Spleen (tissue), 11 donors: ENCODE measurements at regions not wholly inside any gene's neighbourhood (a gene's known extent, or its start where the extent isn't known, plus 50 kb on each side); places are given as distances from the start of the nearest gene placed in this dataset.
"Not testable (repeated sequence)": the region's sequence is repeated elsewhere in the genome, so short reads cannot be mapped to it uniquely, and the experiment has no call there.

Experiments
- DNase-seq: peaks from one replicate; pipeline ENCODE4 v3.0.0-alpha.2; 2020
- H3K27ac ChIP-seq, 8 donors: fragments of 200-600 bp; sonication (generic) in 7 of 8; 1 replicate in 4 of 8; 2 replicates in 4 of 8; pipeline versions ENCODE4 v1.5.0 to v1.8.0; 2016 to 2021; ENCODE audit warnings: inconsistent platforms in 4 of 8, mild to moderate bottlenecking in 4 of 8, moderate library complexity in 1 of 8
- H3K27me3 ChIP-seq, 7 donors: fragments of 200-600 bp; sonication (generic) in 6 of 7; replicated peaks in 1 of 7; 1 replicate in 4 of 7; 2 replicates in 3 of 7; pipeline versions ENCODE4 v1.5.0 to v1.8.0; 2016 to 2021; ENCODE audit warnings: inconsistent platforms in 3 of 7, mild to moderate bottlenecking in 1 of 7
- H3K36me3 ChIP-seq, 6 donors: fragments of 200-600 bp; sonication (generic) in 5 of 6; 1 replicate in 4 of 6; 2 replicates in 2 of 6; pipeline versions ENCODE4 v1.5.0 to v1.8.0; 2016 to 2021; ENCODE audit warnings: inconsistent platforms in 2 of 6
- H3K4me1 ChIP-seq, 6 donors: fragments of 200-600 bp; sonication (generic) in 5 of 6; 1 replicate in 3 of 6; 2 replicates in 3 of 6; pipeline versions ENCODE4 v1.5.0 to v1.8.0; 2016 to 2021; ENCODE audit warnings: inconsistent platforms in 3 of 6
- H3K4me3 ChIP-seq, 8 donors: fragments of 200-600 bp; sonication (generic) in 7 of 8; 1 replicate in 4 of 8; 2 replicates in 4 of 8; pipeline versions ENCODE4 v1.5.0 to v1.8.0; 2016 to 2021; ENCODE audit warnings: inconsistent platforms in 4 of 8, mild to moderate bottlenecking in 4 of 8, moderate library complexity in 2 of 8
- H3K9me3 ChIP-seq, 8 donors: fragments of 200-600 bp; sonication (generic) in 7 of 8; 1 replicate in 4 of 8; 2 replicates in 4 of 8; pipeline versions ENCODE4 v1.5.0 to v1.8.0; 2016 to 2021; ENCODE audit warnings: inconsistent platforms in 4 of 8
- POLR2A ChIP-seq, 3 donors: fragments of 450-650 bp; IDR thresholded peaks; one replicate each; pipeline ENCODE4 v1.5.1; 2017; ENCODE audit warnings: antibody characterized with exemption in 3 of 3, mild to moderate bottlenecking in 1 of 3
- POLR2AphosphoS5 ChIP-seq, 3 donors: sonication (generic); formaldehyde crosslinking; IDR thresholded peaks; one replicate each; pipeline ENCODE4 v1.5.1; 2017; ENCODE audit warnings: antibody characterized with exemption in 3 of 3
- WGBS, 5 donors: extraction: QIAGEN DNeasy Blood & Tissue Kit in 3 of 5; methylation state at CpG; one replicate each; pipeline versions ENCODE4 v1.1.5 to v1.1.7; 2013 to 2018; 5-methylcytosine and 5-hydroxymethylcytosine counted together
- intact Hi-C: fragments of 100-400 bp; cut with DNase I; formaldehyde crosslinking; loops from one replicate; pipeline ENCODE4 v1.15.0; 2023; ENCODE audit warnings: low total_unique reads
- TF ChIP-seq, protein P1 (sequence below), 11 experiments: fragments of 200-600 bp in 7 of 11; fragments of 450-650 bp in 4 of 11; sonication (generic) in 4 of 11; IDR thresholded peaks in 8 of 11; conservative IDR thresholded peaks in 3 of 11; 1 replicate in 7 of 11; 2 replicates in 4 of 11; pipeline versions ENCODE4 v1.4.0 to v1.8.0; 2016 to 2021; ENCODE audit warnings: antibody characterized with exemption in 11 of 11, inconsistent platforms in 4 of 11, mild to moderate bottlenecking in 1 of 11
- donor health status: healthy with polysubstance abuse.
- donor health status: DM: no; HTN: no; CAD: no; lungs with moderate emphysema.
- donor health status: DM: no; HTN: no; CAD: no.
- donor health status: Bipolar disorder and iron deficiency.
- donor health status: healthy.
- donor health status: DM: no; HTN: no; CAD: no.
- donor health status: DM: yes; HTN: yes; CAD: no.

DNA sequence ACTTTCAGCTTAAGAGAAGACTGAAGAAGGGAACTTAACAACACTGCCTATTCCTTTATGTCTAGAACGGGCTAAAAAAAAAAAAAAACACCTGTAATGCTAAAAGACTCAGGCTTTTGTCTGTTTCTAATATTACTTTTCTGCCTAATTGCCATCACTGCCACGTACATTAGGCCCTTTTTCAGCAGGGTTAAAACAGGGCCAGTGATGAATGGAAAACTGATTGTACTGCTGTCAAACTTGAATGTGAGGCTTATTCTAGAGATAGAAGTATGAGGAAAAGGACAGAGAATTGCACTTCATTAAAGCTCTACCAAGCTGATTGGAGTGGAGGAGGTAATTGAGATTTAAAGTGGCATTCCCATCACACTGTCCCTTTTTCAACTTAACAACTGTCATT, 535.8 kb downstream of the PRKD1 start:
- WGBS, 5 donors, result 47 to 65% (median 53%) methylated on average over 2 of the region's 2 CpGs
- no peak overlapping the region for H3K4me3 ChIP-seq
- intact Hi-C loops, result no loop called here
- TF ChIP-seq POLR2A (IDR thresholded peaks at IDR 0.05) (no peak), POLR2AphosphoS5 (IDR thresholded peaks at IDR 0.05) (no peak)
- TF ChIP-seq, protein P1, sequence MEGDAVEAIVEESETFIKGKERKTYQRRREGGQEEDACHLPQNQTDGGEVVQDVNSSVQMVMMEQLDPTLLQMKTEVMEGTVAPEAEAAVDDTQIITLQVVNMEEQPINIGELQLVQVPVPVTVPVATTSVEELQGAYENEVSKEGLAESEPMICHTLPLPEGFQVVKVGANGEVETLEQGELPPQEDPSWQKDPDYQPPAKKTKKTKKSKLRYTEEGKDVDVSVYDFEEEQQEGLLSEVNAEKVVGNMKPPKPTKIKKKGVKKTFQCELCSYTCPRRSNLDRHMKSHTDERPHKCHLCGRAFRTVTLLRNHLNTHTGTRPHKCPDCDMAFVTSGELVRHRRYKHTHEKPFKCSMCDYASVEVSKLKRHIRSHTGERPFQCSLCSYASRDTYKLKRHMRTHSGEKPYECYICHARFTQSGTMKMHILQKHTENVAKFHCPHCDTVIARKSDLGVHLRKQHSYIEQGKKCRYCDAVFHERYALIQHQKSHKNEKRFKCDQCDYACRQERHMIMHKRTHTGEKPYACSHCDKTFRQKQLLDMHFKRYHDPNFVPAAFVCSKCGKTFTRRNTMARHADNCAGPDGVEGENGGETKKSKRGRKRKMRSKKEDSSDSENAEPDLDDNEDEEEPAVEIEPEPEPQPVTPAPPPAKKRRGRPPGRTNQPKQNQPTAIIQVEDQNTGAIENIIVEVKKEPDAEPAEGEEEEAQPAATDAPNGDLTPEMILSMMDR (IDR thresholded peaks at IDR 0.05 in 8 of 11, conservative IDR thresholded peaks at IDR 0.05 in 3 of 11), result no peak
- no peaks in the 10 kb centered on the region for H3K27me3 ChIP-seq
- H3K27ac ChIP-seq, result no peak overlapping the region
- H3K4me1 ChIP-seq, result no peaks in the 10 kb centered on the region
- H3K9me3 ChIP-seq, result no peaks in the 10 kb centered on the region
- no peaks in the 10 kb centered on the region for H3K36me3 ChIP-seq
- DNase-seq, result no peak

DNA sequence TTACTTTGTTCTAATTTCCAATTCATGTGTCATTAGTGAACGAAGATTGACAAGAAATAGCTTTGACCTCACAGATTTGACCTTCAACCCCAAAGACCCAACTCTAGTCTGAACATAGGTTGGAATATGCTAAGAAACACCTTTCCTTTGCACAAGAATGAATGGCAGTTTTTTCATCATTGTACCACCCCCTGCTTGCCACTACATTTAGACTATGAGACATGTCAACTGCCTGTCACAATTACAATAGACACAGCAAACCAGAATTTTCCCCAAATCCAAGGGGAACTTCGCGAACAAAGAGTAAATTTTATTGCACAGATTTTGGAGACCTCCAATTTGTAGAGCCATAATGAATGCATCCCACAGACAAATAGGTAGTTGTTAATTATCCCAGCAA, 535.4 kb downstream of the PRKD1 start:
- no peaks in the 10 kb centered on the region for H3K4me1 ChIP-seq
- WGBS, 5 donors, result 77 to 89% (median 86%) methylated on average over 3 of the region's 3 CpGs
- intact Hi-C loops, result no loop called here
- TF ChIP-seq POLR2A (IDR thresholded peaks at IDR 0.05) (no peak), POLR2AphosphoS5 (IDR thresholded peaks at IDR 0.05) (no peak)
- TF ChIP-seq, protein P1 (IDR thresholded peaks at IDR 0.05 in 8 of 11, conservative IDR thresholded peaks at IDR 0.05 in 3 of 11), result no peak
- H3K27me3 ChIP-seq, result no peaks in the 10 kb centered on the region
- no peaks in the 10 kb centered on the region for H3K9me3 ChIP-seq
- H3K27ac ChIP-seq, result no peak overlapping the region
- DNase-seq, result no peak
- no peaks in the 10 kb centered on the region for H3K36me3 ChIP-seq
- no peak overlapping the region for H3K4me3 ChIP-seq

DNA sequence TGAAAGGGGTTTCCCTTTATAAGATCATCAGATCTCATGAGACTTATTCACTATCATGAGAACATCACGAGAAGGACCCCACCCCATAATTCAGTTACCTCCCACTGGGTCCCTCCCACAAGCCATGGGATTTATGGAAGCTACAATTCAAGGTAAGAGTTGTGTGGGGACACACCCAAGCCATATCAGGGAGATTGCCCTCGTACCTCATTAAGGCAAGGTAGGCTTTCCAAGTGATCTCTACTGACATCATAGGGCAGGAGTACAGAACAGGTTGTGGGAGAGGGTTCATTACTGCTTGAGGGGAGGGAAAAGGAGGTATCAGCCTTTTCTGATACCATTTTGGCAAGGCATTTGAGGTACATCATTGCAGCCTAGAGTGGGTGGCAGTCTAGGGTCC, 524.6 kb downstream of the PRKD1 start:
- intact Hi-C loops, result no loop called here
- H3K9me3 ChIP-seq, result peaks cover 0 to 41% (median 21%) of the 10 kb centered on the region in 8 donors
- no peak for DNase-seq
- H3K27me3 ChIP-seq, result no peaks in the 10 kb centered on the region
- H3K4me3 ChIP-seq, result no peak overlapping the region
- no peak overlapping the region for H3K27ac ChIP-seq
- no peaks in the 10 kb centered on the region for H3K36me3 ChIP-seq
- TF ChIP-seq POLR2A (IDR thresholded peaks at IDR 0.05) (no peak), POLR2AphosphoS5 (IDR thresholded peaks at IDR 0.05) (no peak)
- TF ChIP-seq, protein P1 (IDR thresholded peaks at IDR 0.05 in 8 of 11, conservative IDR thresholded peaks at IDR 0.05 in 3 of 11), result no peak
- WGBS, 5 donors, result 56 to 80% (median 67%) methylated on average over 2 of the region's 2 CpGs
- H3K4me1 ChIP-seq, result no peaks in the 10 kb centered on the region

DNA sequence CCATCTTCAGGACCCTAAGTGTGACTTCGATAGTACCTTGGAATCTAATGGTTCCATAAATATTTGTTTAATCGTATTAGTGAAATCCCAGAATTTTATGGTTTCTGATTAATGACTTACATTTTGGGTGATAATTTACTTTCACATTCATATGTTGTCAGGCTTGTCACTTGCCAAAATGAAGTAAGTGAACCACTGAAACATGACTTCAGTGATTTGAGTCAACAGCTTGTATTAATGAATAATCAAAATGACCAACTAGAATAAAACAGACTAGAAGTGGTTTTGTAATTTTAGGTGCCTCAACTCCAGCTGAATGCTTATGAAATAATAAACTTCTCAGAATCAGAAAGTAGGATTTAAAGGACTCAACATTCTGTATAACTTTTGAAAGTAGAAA, 517.1 kb downstream of the PRKD1 start:
- DNase-seq, result no peak
- peaks cover 0 to 38% (median 27%) of the 10 kb centered on the region in 8 donors for H3K9me3 ChIP-seq
- H3K36me3 ChIP-seq, result no peaks in the 10 kb centered on the region
- H3K27me3 ChIP-seq, result no peaks in the 10 kb centered on the region
- TF ChIP-seq POLR2AphosphoS5 (IDR thresholded peaks at IDR 0.05) (no peak), POLR2A (IDR thresholded peaks at IDR 0.05) (no peak)
- TF ChIP-seq, protein P1 (IDR thresholded peaks at IDR 0.05 in 8 of 11, conservative IDR thresholded peaks at IDR 0.05 in 3 of 11), result no peak
- intact Hi-C loops, result no loop called here
- H3K27ac ChIP-seq, result no peak overlapping the region
- H3K4me3 ChIP-seq, result no peak overlapping the region
- H3K4me1 ChIP-seq, result no peaks in the 10 kb centered on the region
- 52 to 71% (median 69%) methylated on average over 2 of the region's 2 CpGs for WGBS, 5 donors

DNA sequence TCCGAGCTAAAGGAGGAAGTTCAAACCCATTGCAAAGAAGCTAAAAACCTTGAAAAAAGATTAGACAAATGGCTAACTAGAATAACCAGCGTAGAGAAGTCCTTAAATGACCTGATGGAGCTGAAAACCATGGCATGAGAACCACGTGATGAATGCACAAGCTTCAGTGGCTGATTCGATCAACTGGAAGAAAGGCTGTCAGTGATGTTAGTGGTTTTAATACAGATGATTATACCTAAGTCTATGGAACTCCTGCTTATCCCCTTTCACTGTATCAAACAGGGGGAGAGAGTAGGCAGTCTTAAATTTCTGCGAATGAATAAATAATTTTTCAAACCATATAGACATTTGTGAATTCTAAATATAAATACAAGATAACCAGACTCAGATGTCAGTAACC, 512.7 kb downstream of the PRKD1 start:
- intact Hi-C loops, H3K27me3 ChIP-seq, DNase-seq, H3K4me1 ChIP-seq, H3K4me3 ChIP-seq, H3K27ac ChIP-seq, H3K36me3 ChIP-seq, H3K9me3 ChIP-seq: not testable (repeated sequence)
- WGBS, 5 donors, result 67 to 80% (median 76%) methylated on average over 5 of the region's 5 CpGs
